Heart left ventricle (tissue), 16 donors: ENCODE measurements at regions not wholly inside any gene's neighbourhood (a gene's known extent, or its start where the extent isn't known, plus 50 kb on each side); places are given as distances from the start of the nearest gene placed in this dataset.

ENCODE experiments used
- ATAC-seq, 4 donors: fragments of 200-7000 bp; cut with Tn5 transposase; one replicate each; pipeline ENCODE4 v1.9.1; 2020 to 2022; ENCODE audit warnings: moderate library complexity in 4 of 4, mild to moderate bottlenecking in 3 of 4, moderate number of reproducible peaks in 1 of 4
- DNase-seq, 5 donors: peaks; one replicate each; pipeline ENCODE4 v3.0.0-alpha.2; 2020
- H3K27ac ChIP-seq, 12 donors: fragments of 200-600 bp; sonication (generic) in 4 of 12; one replicate each; pipeline versions ENCODE4 v1.5.0 to v1.8.0; 2016 to 2022; ENCODE audit warnings: mild to moderate bottlenecking in 2 of 12
- H3K27me3 ChIP-seq, 9 donors: fragments of 200-600 bp; sonication (generic) in 2 of 9; one replicate each; pipeline versions ENCODE4 v1.5.1 to v1.8.0; 2016 to 2022; ENCODE audit warnings: mild to moderate bottlenecking in 3 of 9
- H3K36me3 ChIP-seq, 9 donors: fragments of 200-600 bp; sonication (generic) in 2 of 9; one replicate each; pipeline versions ENCODE4 v1.5.0 to v1.8.0; 2018 to 2022; ENCODE audit warnings: mild to moderate bottlenecking in 2 of 9
- H3K4me1 ChIP-seq, 12 donors: fragments of 200-600 bp; sonication (generic) in 4 of 12; one replicate each; pipeline versions ENCODE4 v1.5.0 to v1.8.0; 2016 to 2022; ENCODE audit warnings: mild to moderate bottlenecking in 3 of 12
- H3K4me3 ChIP-seq, 12 donors: fragments of 200-600 bp; sonication (generic) in 4 of 12; one replicate each; pipeline versions ENCODE4 v1.5.0 to v1.8.0; 2017 to 2022; ENCODE audit warnings: mild to moderate bottlenecking in 9 of 12, moderate library complexity in 4 of 12
- H3K9me3 ChIP-seq, 12 donors: fragments of 200-600 bp; sonication (generic) in 4 of 12; one replicate each; pipeline versions ENCODE4 v1.5.0 to v1.8.0; 2016 to 2022; ENCODE audit warnings: mild to moderate bottlenecking in 1 of 12
- POLR2A ChIP-seq, 2 donors: fragments of 450-650 bp; IDR thresholded peaks; one replicate each; pipeline ENCODE4 v1.6.1; 2017; ENCODE audit warnings: antibody characterized with exemption in 2 of 2, mild to moderate bottlenecking in 2 of 2, moderate library complexity in 2 of 2
- WGBS, 4 donors: extraction: QIAGEN DNeasy Blood & Tissue Kit in 2 of 4; methylation state at CpG; one replicate each; pipeline versions ENCODE4 v1.1.5 to v1.1.7; 2013 to 2018; 5-methylcytosine and 5-hydroxymethylcytosine counted together
- intact Hi-C, 10 donors: fragments of 100-400 bp; cut with DNase I; formaldehyde crosslinking; loops; one replicate each; pipeline versions ENCODE4 v1.11.1 to v1.14.2; 2022
- TF ChIP-seq, protein P1 (sequence below), 12 donors: fragments of 200-600 bp; sonication (generic) in 4 of 12; IDR thresholded peaks; one replicate each; pipeline versions ENCODE4 v1.5.0 to v1.8.0; 2018 to 2022; ENCODE audit warnings: antibody characterized with exemption in 12 of 12, mild to moderate bottlenecking in 5 of 12
- donor health status: ischemic (EF 13 %, LVEDD 7.1; RV severe dilation, severe dysfunction).
- donor health status: healthy with polysubstance abuse.
- donor health status: DM: no; HTN: yes; CAD: no.
- donor health status: DM: no; HTN: no; CAD: no.
- donor health status: ischemic (EF 25% LVEDD 6.9; RV normal size, moderate dysfunction).
- donor health status: ischemic (EF 25% LVEDD 5.7; RV mildly dilated, moderate dysfunction).
- donor health status: healthy.
- donor health status: DM: yes; HTN: yes; CAD: no.
- donor health status: ischemic (EF 35%, LVEDD 5.7; RV mildly dilated, moderate dysfunction).
- donor health status: nonischemic (EF 11% LVEDD 7.7; RV severe dilation, severe dysfunction).
- donor health status: DM: yes; HTN: yes; CAD: no.
- donor health status: PGD.
- donor health status: ischemic (EF 29% LVEDD 5.4; RV normal size, mild dysfunction).
- donor health status: nonischemic (EF 23%, LVEDD 6.1; RV moderate dilation, normal function).

DNA sequence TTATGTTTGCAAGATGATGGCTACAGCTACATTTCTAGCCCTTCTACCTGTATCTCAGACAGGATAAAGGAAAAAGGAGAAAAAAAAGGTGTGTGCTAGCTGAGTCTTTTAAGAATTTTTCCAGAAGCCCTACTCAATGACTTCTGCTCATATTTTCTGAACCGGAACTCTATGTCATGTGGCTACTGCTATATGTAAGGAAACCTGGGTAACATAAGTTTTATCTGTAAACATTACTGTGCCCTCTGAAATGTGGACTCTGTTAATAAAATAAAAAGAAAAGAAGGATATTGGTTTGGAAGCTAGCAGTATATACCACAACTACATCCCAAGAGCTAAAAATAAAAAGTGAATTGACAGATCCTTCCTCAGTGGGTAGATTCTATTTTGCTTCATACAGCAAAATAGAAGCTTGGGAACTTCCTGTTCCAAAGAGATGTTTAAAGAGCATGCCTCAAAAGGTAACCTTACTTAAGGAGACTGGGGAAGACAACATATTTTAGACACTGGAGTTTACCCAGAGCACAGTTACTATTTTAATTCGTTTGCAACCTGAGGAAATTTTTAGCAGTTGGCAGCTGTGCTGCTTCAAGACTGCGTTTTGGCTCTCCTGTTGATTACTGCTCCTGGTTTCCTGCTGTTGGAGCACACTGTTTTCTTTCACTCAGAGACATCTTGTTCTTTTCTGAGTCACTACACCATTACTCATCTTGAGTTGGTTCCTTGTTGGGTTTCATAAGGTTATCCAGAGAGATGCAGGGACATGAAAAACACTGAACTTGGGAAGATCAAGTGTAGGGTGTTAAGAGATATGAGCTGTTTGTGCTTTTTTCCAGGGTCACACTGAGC lies 280.7 kb downstream of the NFKBIZ start:
- TF ChIP-seq, protein P1, sequence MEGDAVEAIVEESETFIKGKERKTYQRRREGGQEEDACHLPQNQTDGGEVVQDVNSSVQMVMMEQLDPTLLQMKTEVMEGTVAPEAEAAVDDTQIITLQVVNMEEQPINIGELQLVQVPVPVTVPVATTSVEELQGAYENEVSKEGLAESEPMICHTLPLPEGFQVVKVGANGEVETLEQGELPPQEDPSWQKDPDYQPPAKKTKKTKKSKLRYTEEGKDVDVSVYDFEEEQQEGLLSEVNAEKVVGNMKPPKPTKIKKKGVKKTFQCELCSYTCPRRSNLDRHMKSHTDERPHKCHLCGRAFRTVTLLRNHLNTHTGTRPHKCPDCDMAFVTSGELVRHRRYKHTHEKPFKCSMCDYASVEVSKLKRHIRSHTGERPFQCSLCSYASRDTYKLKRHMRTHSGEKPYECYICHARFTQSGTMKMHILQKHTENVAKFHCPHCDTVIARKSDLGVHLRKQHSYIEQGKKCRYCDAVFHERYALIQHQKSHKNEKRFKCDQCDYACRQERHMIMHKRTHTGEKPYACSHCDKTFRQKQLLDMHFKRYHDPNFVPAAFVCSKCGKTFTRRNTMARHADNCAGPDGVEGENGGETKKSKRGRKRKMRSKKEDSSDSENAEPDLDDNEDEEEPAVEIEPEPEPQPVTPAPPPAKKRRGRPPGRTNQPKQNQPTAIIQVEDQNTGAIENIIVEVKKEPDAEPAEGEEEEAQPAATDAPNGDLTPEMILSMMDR (IDR thresholded peaks at IDR 0.05) = no peak
- TF ChIP-seq POLR2A (IDR thresholded peaks at IDR 0.05) = no peak
- DNase-seq (peak in 2 of 5 donors; percentile 26 to 39), ATAC-seq (peak; percentile 76 to 92 (median 84))
- Histone ChIP-seq H3K9me3 (no peaks in the 10 kb centered on the region), H3K4me1 (peaks cover 0 to 13% (median 8%) of the 10 kb centered on the region in 12 donors), H3K36me3 (no peaks in the 10 kb centered on the region), H3K4me3 (no peak overlapping the region), H3K27me3 (no peaks in the 10 kb centered on the region), H3K27ac (peak overlapping the region; percentile 15 to 81 (median 58))
- WGBS, 4 donors = 24 to 30% (median 29%) methylated on average over 3 of the region's 3 CpGs
- intact Hi-C loops = no loop called here

DNA sequence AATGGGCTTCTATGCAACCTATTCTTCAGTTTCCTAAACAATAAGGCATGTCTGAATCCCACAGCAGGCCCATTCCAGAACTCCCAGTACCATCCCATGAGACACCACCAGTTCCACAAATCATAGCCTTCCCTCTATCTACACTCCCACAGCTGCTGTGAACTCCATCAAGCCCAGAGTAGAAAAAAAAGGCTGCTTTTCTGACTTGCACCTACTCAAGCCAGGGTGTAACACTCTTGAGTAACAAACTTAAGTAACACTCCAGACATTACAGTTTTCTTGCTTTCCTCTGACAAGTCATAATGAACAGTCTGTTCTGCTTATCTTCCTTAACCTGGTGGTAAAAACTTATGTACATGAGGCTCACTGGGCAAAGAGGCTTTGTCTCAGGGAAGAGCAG lies 283.1 kb downstream of the NFKBIZ start:
- no peaks in the 10 kb centered on the region for H3K9me3 ChIP-seq
- ATAC-seq (peak; percentile 80 to 93 (median 90)), DNase-seq (peak in 1 of 5 donors; percentile 41)
- no peak overlapping the region for H3K4me3 ChIP-seq
- peak overlapping the region; percentile 24 to 84 (median 62) for H3K27ac ChIP-seq
- H3K27me3 ChIP-seq = no peaks in the 10 kb centered on the region
- intact Hi-C loops = no loop called here
- no peaks in the 10 kb centered on the region for H3K36me3 ChIP-seq
- no peak for TF ChIP-seq POLR2A (IDR thresholded peaks at IDR 0.05)
- TF ChIP-seq, protein P1 (IDR thresholded peaks at IDR 0.05) = no peak
- peaks cover 0 to 13% (median 7%) of the 10 kb centered on the region in 12 donors for H3K4me1 ChIP-seq

DNA sequence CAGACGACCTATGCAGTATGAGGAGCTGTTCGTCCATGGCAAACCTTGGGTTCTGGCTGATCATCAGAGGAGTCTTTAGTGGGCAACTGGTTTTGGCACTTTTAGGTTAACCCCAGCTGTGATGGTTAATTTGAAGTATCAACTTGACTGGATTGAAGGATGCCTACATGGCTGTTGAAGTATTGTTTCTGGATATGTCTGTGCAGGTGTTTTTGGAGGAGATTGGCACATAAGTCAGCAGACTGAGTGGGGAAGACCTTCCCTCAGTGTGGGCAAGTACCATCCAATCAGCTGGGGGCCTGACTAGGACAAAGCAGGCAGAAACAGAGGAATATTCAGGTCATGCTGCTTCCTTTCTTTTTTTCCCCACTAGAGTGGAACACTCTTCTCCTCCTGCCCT lies 284.1 kb downstream of the NFKBIZ start:
- Histone ChIP-seq H3K9me3 (no peaks in the 10 kb centered on the region), H3K4me3 (no peak overlapping the region), H3K27ac (peak overlapping the region in 7 of 12 donors; percentile 28 to 84 (median 65)), H3K4me1 (peaks cover 0 to 13% (median 7%) of the 10 kb centered on the region in 12 donors), H3K27me3 (no peaks in the 10 kb centered on the region), H3K36me3 (no peaks in the 10 kb centered on the region)
- intact Hi-C loops = no loop called here
- ATAC-seq (no peak), DNase-seq (no peak)
- WGBS, 4 donors = 95 to 100% (median 100%) methylated on average over 2 of the region's 2 CpGs
- no peak for TF ChIP-seq POLR2A (IDR thresholded peaks at IDR 0.05)
- TF ChIP-seq, protein P1 (IDR thresholded peaks at IDR 0.05) = no peak

DNA sequence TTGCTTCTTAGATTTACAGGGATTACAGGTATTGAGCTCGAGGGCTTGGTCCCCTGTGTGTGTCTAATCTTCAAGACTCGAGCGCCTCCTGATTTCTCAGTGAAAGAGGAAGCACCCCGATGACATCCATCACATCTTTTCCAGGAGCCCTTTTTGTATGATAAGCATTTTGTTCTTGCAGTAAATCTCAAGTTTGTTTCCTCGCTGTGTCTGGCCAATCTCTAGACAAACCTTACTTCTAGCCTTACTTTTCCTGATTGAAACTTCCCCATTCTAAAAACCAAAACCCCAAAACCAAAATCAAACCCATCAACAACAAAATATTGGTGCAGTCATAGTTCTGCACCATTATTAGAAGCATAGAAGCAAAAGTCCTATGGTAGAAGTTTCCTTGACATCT lies 286.0 kb downstream of the NFKBIZ start:
- WGBS, 4 donors = 70 to 81% (median 72%) methylated on average over 5 of the region's 5 CpGs
- no peaks in the 10 kb centered on the region for H3K36me3 ChIP-seq
- H3K4me1 ChIP-seq = peaks cover 0 to 4% (median 1%) of the 10 kb centered on the region in 12 donors
- DNase-seq (no peak), ATAC-seq (no peak)
- intact Hi-C loops = no loop called here
- TF ChIP-seq, protein P1 (IDR thresholded peaks at IDR 0.05) = no peak
- TF ChIP-seq POLR2A (IDR thresholded peaks at IDR 0.05) = no peak
- H3K4me3 ChIP-seq = no peak overlapping the region
- no peaks in the 10 kb centered on the region for H3K27me3 ChIP-seq
- H3K9me3 ChIP-seq = no peaks in the 10 kb centered on the region
- H3K27ac ChIP-seq = no peak overlapping the region
